ENCODE measurements at regions not wholly inside any gene's neighbourhood (a gene's known extent, or its start where the extent isn't known, plus 50 kb on each side); places are given as distances from the start of the nearest gene placed in this dataset.

- no peak overlapping the region for H2AK9ac ChIP-seq (replicated peaks; ENCODE audit: low read depth, low read length, poor library complexity)
- H4K20me1 ChIP-seq (ENCODE audit: insufficient read depth, low read length) = no peaks in the 10 kb centered on the region
- ATAC-seq (ENCODE audit: low read depth) (no peak), DNase-seq (no peak)
- H3K18ac ChIP-seq (ENCODE audit: low read depth, low read length) = no peak overlapping the region
- no peak overlapping the region for H2AFZ ChIP-seq (replicated peaks; ENCODE audit: low read length, poor library complexity)
- H4K8ac ChIP-seq (ENCODE audit: low read depth in 2 of 2, low read length in 2 of 2) = no peak overlapping the region
- TF ChIP-seq CHD1 (IDR thresholded peaks at IDR 0.05; ENCODE audit: low read depth, low read length) (no peak), POLR2A (IDR thresholded peaks at IDR 0.05; ENCODE audit: low read depth, low read length) (no peak), RFX5 (IDR thresholded peaks at IDR 0.05; ENCODE audit: low read depth, low read length) (no peak), NFE2L2 (IDR thresholded peaks at IDR 0.05; ENCODE audit: low read depth, low read length) (no peak), USF2 (IDR thresholded peaks at IDR 0.05; ENCODE audit: low read depth, low read length) (no peak), MXI1 (IDR thresholded peaks at IDR 0.05; ENCODE audit: borderline replicate concordance, low read depth, low read length) (no peak), SMC3 (IDR thresholded peaks at IDR 0.05; ENCODE audit: low read depth, low read length) (no peak), ELK1 (IDR thresholded peaks at IDR 0.05; ENCODE audit: borderline replicate concordance, low read depth, low read length) (no peak), MAFK (IDR thresholded peaks at IDR 0.05; ENCODE audit: low read depth, low read length) (no peak), MAZ (IDR thresholded peaks at IDR 0.05; ENCODE audit: borderline replicate concordance, low read depth, low read length) (no peak), BHLHE40 (IDR thresholded peaks at IDR 0.05; ENCODE audit: low read depth, low read length) (no peak), FOS (IDR thresholded peaks at IDR 0.05; ENCODE audit: low read depth, low read length) (no peak), CTCF (conservative IDR thresholded peaks at IDR 0.05; ENCODE audit: low read depth, low read length) (no peak), RCOR1 (IDR thresholded peaks at IDR 0.05; ENCODE audit: insufficient replicate concordance, low read length) (no peak), CEBPB (IDR thresholded peaks at IDR 0.05; ENCODE audit: low read depth, low read length) (no peak), RAD21 (IDR thresholded peaks at IDR 0.05; ENCODE audit: low read length) (no peak)
- H3K14ac ChIP-seq (replicated peaks; ENCODE audit: low read depth, low read length) = no peak overlapping the region
- no peak overlapping the region for H3K9ac ChIP-seq (ENCODE audit: low read depth, low read length)
- H3K9me3 ChIP-seq (ENCODE audit: control insufficient read depth, insufficient read depth, low read length) = peaks cover 6% of the 10 kb centered on the region
- no TSS peak for BruUV-seq (replicated peaks)
- no peak overlapping the region for H3K4me2 ChIP-seq (ENCODE audit: low read depth, low read length)
- H2BK120ac ChIP-seq (ENCODE audit: low read depth, low read length) = no peak overlapping the region
- H2BK15ac ChIP-seq (ENCODE audit: low read depth, low read length) = no peak overlapping the region
- ChIA-PET CTCF (no interaction called here), POLR2A (ENCODE audit: unreplicated experiment) (no interaction called here)
- dilution Hi-C loops (cut with HindIII; ENCODE audit: low sequenced_read_pairs, unreplicated experiment) = no loop called here
- no peak overlapping the region for H2BK5ac ChIP-seq (ENCODE audit: low read depth, low read length, poor library complexity, severe bottlenecking)
- H3K4ac ChIP-seq (ENCODE audit: low read depth, low read length) = no peak overlapping the region
- no peaks in the 10 kb centered on the region for H3K9me1 ChIP-seq (ENCODE audit: insufficient read depth, low read length)
- no peak overlapping the region for H3K27ac ChIP-seq (ENCODE audit: insufficient read depth, low read length)
- in situ Hi-C loops (cut with MboI; ENCODE audit: low sequenced_read_pairs) = no loop called here
- no peak overlapping the region for H3K56ac ChIP-seq (ENCODE audit: extremely low read depth, insufficient read depth, low read length)
- no peaks in the 10 kb centered on the region for H3K4me1 ChIP-seq (ENCODE audit: control insufficient read depth, insufficient read depth, low read length)
- H4K91ac ChIP-seq (ENCODE audit: insufficient read depth, low read depth, low read length) = no peak overlapping the region
- no peak overlapping the region for H3K23ac ChIP-seq (ENCODE audit: low read depth, low read length)
- H4K5ac ChIP-seq (ENCODE audit: low read depth, low read length) = no peak overlapping the region
- intact Hi-C loops (cut with micrococcal nuclease) = no loop called here
- no peaks in the 10 kb centered on the region for H3K27me3 ChIP-seq (ENCODE audit: control insufficient read depth, insufficient read depth, low read length)
- no peaks in the 10 kb centered on the region for H3K79me1 ChIP-seq (ENCODE audit: low read depth in 1 of 2, low read length in 2 of 2)
- H3K4me3 ChIP-seq (ENCODE audit: insufficient read depth, low read depth, low read length) = no peak overlapping the region
- no peaks in the 10 kb centered on the region for H3K36me3 ChIP-seq (ENCODE audit: control insufficient read depth, insufficient read depth, low read length)
- no peak overlapping the region for H2AK5ac ChIP-seq (ENCODE audit: low read depth, low read length)
- H2BK20ac ChIP-seq (ENCODE audit: low read depth, low read length) = no peak overlapping the region
Observed at GRCh38 chr13:81721400-81721799, 1380.5 kb upstream of the SPRY2 start.

All from IMR-90 (cell line).